NCI-H2107 (cell line): ENCODE measurements at regions not wholly inside any gene's neighbourhood (a gene's known extent, or its start where the extent isn't known, plus 50 kb on each side); places are given as distances from the start of the nearest gene placed in this dataset.

Experiments used
- DNase-seq: peaks from one replicate; lab custom pipeline; 2025; lab: John Stamatoyannopoulos, UW

DNA sequence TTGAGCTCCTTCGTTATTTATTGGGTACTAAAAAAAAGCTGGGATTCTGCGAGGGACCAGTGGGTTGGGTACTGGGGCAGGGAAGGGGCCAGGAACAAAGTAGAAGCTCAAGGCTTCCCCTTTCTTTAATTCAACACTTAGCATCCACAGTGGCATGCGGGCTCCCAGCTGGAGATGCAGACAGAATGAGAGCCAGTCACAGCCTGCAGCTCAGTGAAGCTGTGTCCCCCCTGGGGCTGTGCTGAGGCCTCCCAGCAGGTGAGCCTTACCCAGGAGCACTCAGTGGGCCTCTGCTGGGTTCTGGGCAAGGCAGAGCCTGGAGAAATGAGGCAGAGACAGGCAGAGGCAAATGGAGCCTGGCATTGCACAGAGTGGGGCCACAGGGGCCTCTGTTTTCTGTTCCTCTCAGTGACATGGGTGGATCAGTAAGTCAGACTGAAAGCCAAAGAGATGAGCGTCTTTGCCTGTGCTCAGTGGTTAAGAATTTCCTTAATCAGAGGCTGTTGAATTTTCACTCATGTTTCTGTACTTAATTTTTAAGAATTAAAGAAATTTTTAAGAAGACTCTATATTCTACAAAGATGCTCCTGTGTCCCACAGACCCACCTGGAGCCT lies 181.4 kb upstream of the RBPJ start:
- DNase-seq: no peak

- no peak for DNase-seq
Observed at GRCh38 chr4:26140150-26140898, 180.5 kb upstream of the RBPJ start.

DNA sequence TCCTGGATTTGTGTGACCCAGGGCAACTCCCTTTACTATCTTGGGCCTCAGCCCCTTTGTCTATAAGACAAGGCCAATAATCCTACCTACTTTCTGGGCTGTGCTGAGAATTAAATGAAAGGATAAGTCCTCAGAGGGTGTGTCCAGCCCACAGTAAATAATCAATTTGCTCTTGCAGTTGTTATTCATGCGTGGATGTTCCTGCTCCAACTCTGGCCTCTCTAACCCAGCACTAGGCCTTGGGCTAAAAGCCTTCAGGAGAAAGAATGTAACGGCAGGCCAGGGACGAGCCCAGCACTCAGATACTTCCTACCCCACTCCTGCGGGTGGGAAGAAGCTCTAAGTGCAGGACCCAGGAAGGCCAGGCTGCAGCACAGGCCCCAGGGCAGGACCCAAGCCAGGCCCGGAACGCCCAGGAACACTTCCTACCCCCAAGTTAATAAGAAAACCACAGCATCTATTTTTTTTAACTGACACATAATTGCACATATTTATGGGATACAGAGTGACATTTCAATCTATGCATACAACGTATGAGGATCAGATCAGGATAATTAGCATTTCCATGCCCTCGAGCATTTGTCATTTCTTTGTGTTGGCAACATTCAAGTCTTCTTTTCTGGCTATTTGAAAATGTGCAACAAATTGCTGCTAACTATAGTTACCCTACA lies 179.6 kb upstream of the RBPJ start:
- no peak for DNase-seq

DNA sequence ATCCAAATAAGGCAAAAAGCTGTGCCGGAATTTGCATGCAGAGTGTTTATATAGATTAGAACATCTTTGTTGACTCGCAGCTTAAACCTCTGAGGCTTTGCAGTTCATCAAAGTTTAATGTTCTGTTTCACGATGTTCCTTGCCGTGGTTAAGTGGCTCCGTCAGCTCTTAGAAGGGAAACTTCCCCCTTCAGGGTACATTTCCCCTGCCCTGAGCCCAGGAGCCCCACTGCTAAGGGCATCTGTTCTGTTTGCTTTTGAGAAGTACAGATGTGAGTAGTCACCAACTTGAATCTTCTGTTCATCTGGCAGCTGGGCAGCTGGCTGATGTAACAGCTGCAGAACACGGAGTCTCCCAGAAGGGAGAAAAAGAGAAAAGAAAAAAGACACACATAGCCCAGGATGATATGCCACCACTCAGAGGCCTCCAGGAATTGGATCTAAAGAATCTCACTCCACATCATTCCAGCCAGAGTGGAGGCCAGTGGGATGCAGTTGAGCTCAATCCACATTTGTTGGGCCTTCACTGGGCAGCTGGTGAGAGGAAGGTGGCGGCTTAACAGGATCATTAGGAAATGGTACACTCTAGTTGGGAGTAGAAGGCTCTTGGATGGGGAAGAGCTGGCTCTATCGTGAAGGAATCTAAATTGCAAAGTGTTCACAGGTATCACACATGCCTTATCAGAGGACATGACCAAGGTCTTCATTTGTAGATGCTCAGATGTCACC lies 178.7 kb upstream of the RBPJ start:
- no peak for DNase-seq

GRCh38 chr4:26144526-26145155 lies 176.2 kb upstream of the RBPJ start:
- DNase-seq: no peak

- DNase-seq: no peak
Observed at GRCh38 chr4:26145212-26145611, 175.6 kb upstream of the RBPJ start.

GRCh38 chr4:26148927-26149326 lies 171.9 kb upstream of the RBPJ start:
- no peak for DNase-seq

- DNase-seq: no peak
Observed at GRCh38 chr4:26150948-26151347, 169.9 kb upstream of the RBPJ start.

DNA sequence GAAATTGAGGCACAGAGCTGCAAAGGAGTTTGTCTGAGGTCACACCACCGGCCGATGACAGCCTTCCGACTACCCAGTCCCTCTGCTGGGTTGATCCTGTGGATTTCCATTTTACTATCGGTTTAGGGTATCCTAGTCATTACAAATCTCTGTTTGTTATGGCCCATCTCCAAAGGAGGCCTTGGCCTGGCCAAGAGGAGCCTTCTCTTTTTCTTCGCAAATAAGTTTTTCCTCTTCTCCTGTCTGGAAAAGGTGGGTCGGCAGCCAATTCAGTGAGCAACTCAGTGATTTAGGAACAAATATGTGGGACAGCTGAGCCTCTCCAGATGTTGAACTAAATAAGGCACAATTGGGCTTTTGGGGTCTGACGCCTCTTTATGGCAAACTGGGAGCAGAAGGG lies 169.2 kb upstream of the RBPJ start:
- no peak for DNase-seq

- DNase-seq: no peak
Observed at GRCh38 chr4:26152056-26152455, 168.8 kb upstream of the RBPJ start.

DNA sequence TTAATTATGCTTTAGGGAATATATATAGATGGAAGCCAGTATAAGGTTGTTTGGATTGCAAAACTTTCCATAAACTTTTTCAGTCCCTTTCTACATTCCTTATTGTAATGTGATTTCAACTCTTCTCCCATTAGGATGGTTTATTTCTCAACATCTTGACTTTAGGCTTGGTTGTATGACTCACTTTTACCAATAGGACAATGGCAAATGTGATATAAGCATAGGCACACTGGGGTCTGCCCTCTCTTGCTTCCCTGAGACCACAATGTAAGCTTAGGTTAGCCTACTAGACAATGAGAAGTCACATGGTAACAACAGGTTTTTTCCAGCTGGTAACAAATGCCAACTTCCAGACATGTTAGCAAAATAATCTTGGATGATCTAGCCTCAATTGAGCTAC lies 163.3 kb upstream of the RBPJ start:
- no peak for DNase-seq

GRCh38 chr4:26160591-26160990 lies 160.2 kb upstream of the RBPJ start:
- DNase-seq: no peak

GRCh38 chr4:26161030-26161824 lies 159.6 kb upstream of the RBPJ start:
- DNase-seq: no peak

DNA sequence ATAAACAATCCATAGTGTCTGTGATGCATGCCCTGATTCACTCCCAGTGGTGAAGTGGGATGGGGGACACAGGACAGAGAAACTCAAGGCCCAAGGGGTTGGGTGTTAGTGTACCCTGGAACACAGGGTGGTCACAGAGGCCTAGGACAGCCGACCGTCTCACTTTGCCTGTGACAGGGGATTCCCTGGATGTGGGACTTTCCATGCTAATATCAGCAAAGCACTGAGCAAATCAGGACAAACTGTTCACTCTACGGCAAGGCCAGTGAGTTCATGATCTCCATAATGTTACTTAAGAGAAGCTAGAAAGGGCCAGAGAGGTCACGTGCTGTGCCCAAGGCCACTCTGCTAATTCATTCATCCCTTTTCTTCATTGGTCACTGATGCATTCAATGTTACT lies 158.7 kb upstream of the RBPJ start:
- no peak for DNase-seq

GRCh38 chr4:26163425-26164362 lies 157.1 kb upstream of the RBPJ start:
- DNase-seq: no peak

GRCh38 chr4:26171501-26171900 lies 149.3 kb upstream of the RBPJ start:
- DNase-seq: no peak

DNA sequence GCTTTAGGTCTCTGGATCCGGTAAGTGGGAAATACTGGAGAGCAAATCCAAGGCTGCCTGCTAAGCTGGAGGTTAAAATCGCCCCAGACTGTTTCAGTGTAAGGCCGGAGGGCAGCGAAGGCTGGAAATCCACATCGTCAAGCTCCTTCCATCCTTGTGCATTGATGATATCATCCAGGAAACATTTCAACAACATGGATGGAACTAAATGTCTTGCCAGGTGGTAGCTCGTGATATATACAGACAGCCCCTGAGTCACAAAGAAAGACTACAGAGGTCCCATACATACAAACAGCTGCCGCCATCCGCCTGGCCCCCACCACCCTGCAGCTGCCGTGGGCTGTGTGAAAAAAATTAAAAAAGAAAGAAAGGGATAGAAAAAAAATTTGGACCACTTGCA lies 148.9 kb upstream of the RBPJ start:
- DNase-seq: no peak

DNA sequence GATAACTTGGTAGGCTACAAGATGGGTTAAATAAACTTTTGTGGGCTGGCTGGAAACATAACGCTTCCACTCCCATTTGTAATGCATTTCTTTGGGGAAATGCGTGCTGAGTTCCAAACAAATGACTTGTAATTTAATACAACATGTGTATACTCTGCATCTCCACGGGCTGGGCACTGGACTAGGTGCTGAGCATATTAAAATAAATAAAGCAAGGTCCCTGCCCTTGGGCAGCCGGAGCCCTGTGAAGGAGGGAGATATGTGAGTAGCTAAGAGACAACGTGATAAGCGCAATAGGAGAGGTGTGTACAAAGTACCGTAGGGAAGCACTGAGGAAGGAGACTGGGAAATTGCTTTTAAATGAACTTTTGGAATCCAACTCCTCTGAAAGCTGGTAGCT lies 147.2 kb upstream of the RBPJ start:
- no peak for DNase-seq

- no peak for DNase-seq
Observed at GRCh38 chr4:26174027-26174426, 146.8 kb upstream of the RBPJ start.
